ENCODE measurements at regions not wholly inside any gene's neighbourhood (a gene's known extent, or its start where the extent isn't known, plus 50 kb on each side); places are given as distances from the start of the nearest gene placed in this dataset.

GRCh38 chr12:73950507-73950906 is 587.1 kb upstream of the ATXN7L3B start:
- no peak for TF ChIP-seq CTCF (IDR thresholded peaks at IDR 0.05)
- TF ChIP-seq REST (IDR thresholded peaks at IDR 0.05; ENCODE audit: insufficient read depth in 1 of 2, low read depth in 2 of 2, low read length in 1 of 2): no peak
- TF ChIP-seq POLR2AphosphoS5 (IDR thresholded peaks at IDR 0.05; ENCODE audit: low read depth, low read length): no peak

All from Panc1 (cell line).